RWPE1 (cell line): ENCODE measurements at regions not wholly inside any gene's neighbourhood (a gene's known extent, or its start where the extent isn't known, plus 50 kb on each side); places are given as distances from the start of the nearest gene placed in this dataset.

Experiments used
- CTCF ChIA-PET: fragments of 350-600 bp; sonication (Branson Sonifier 250); formaldehyde crosslinking; extraction: SDS; loops from one replicate; lab custom pipeline; 2021; lab: Yijun Ruan, JAX
- POLR2A ChIA-PET: fragments of 400-600 bp; formaldehyde crosslinking; extraction: SDS; loops from one replicate; lab custom pipeline; 2020; ENCODE audit warnings: antibody characterized with exemption; ENCODE audit not compliant: low non-redundant PET; lab: Yijun Ruan, JAX
- DNase-seq: peaks from one replicate; pipeline ENCODE4 v3.0.0; 2012; ENCODE audit warnings: low spot score
- H3K27ac ChIP-seq: fragments of 450-650 bp; 2 replicates; pipeline ENCODE4 v1.5.1; 2017
- TF ChIP-seq, protein P1 (sequence below): fragments of 450-650 bp; conservative IDR thresholded peaks from 2 replicates; pipeline ENCODE4 v1.5.1; 2017; ENCODE audit warnings: low read depth, mild to moderate bottlenecking

DNA sequence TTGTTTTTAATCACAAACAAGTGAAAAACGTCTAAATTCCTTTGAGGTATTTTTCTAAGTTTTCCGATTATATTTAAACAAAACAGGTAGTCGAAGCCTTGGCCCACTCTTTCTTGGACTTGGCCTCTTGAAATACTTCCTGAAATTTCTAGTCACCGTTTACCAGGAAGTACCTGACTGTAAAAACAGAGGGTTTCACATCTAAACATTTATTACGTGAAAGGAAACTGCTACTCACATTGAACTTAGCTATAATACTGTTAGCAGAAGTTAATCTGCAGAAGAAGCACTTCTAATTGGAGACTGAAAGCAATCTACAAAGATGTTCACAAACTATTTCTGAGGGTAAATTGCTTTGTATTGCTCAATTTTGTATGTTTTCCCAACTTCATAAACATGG lies 526.0 kb upstream of the ADGRL4 start:
- H3K27ac ChIP-seq = no peak overlapping the region
- TF ChIP-seq, protein P1, sequence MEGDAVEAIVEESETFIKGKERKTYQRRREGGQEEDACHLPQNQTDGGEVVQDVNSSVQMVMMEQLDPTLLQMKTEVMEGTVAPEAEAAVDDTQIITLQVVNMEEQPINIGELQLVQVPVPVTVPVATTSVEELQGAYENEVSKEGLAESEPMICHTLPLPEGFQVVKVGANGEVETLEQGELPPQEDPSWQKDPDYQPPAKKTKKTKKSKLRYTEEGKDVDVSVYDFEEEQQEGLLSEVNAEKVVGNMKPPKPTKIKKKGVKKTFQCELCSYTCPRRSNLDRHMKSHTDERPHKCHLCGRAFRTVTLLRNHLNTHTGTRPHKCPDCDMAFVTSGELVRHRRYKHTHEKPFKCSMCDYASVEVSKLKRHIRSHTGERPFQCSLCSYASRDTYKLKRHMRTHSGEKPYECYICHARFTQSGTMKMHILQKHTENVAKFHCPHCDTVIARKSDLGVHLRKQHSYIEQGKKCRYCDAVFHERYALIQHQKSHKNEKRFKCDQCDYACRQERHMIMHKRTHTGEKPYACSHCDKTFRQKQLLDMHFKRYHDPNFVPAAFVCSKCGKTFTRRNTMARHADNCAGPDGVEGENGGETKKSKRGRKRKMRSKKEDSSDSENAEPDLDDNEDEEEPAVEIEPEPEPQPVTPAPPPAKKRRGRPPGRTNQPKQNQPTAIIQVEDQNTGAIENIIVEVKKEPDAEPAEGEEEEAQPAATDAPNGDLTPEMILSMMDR = no peak
- ChIA-PET POLR2A (no interaction called here), CTCF (interaction anchor here (0.6 kb wide), 1 partner anchor 78 kb away, joined by 4 read pairs; no protein-coding TSS in a partner anchor)
- no peak for DNase-seq

GRCh38 chr1:79531790-79532189 lies 525.3 kb upstream of the ADGRL4 start:
- POLR2A ChIA-PET = no interaction called here
- no peak for DNase-seq
- no peak overlapping the region for H3K27ac ChIP-seq
- TF ChIP-seq, protein P1 = no peak
- CTCF ChIA-PET = no interaction called here

DNA sequence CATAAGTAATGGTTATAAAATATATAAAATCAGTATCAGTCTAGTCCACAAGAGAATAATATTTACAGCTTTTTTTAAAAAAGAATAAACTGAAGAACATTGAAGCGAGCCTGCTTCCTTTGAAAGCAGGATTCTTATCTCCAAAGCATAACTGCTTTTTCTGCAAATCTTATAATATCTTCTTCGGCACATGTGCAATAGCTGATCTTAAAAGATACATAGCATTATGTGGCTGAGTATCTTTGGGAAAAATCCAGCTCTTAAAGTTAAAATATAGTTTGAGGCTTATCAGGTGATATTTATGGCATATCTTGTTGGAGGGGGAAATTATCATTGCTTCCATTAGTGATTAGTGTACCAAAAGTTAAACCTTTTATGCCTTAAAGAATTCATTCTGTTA lies 523.9 kb upstream of the ADGRL4 start:
- TF ChIP-seq, protein P1 = no peak
- POLR2A ChIA-PET = no interaction called here
- no peak overlapping the region for H3K27ac ChIP-seq
- DNase-seq = no peak
- CTCF ChIA-PET = no interaction called here

DNA sequence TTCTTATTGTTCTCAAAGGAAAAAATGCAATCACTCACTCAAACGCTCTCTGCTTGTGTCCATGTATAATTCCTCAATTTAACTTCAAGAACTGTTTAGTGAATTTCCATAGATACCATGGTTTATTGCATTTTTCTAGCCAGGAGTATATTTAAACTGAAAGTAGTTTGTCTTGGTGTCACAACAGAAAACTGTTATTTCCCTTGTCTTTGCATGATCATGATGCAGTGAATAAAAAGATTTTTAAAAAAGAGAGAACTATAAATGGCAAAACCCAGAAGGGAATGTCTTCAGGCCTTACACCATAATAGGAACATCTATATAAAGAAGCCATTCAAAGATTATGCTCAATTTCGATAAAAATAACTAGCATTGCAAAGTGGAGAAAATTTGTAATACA lies 523.5 kb upstream of the ADGRL4 start:
- CTCF ChIA-PET = no interaction called here
- no peak for DNase-seq
- POLR2A ChIA-PET = no interaction called here
- H3K27ac ChIP-seq = no peak overlapping the region
- TF ChIP-seq, protein P1 = no peak

DNA sequence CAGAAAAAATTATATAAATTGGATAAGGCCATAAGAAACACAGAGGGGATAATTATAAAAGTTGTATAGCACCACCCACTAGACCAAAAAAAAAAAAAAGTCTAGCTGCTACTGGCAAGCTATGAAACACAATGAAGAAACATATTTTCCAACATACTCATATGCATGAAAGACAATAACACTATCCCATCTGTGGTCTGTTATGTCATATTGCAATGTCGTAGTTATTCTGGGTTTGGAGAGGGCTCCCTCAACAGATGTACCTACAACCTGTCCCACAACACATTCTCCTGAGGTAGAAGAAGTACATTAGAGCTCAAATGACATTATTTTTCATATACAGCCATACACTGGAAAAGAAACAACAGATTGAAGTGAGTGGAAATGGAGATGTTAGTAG lies 517.6 kb upstream of the ADGRL4 start:
- no peak for DNase-seq
- no peak overlapping the region for H3K27ac ChIP-seq
- TF ChIP-seq, protein P1 = no peak
- POLR2A ChIA-PET = no interaction called here
- CTCF ChIA-PET = no interaction called here

GRCh38 chr1:79519084-79519760 lies 512.7 kb upstream of the ADGRL4 start:
- TF ChIP-seq, protein P1 = no peak
- no peak overlapping the region for H3K27ac ChIP-seq
- ChIA-PET CTCF (no interaction called here), POLR2A (no interaction called here)
- no peak for DNase-seq
